Fibroblast of mammary gland (primary cell): ENCODE measurements at regions not wholly inside any gene's neighbourhood (a gene's known extent, or its start where the extent isn't known, plus 50 kb on each side); places are given as distances from the start of the nearest gene placed in this dataset.

Experiments
- DNase-seq: peaks from one replicate; pipeline ENCODE4 v3.0.0-alpha.2; 2010; ENCODE audit warnings: low read depth
- H3K4me3 ChIP-seq: 2 replicates; pipeline ENCODE4 v1.5.1; 2011; ENCODE audit warnings: low read depth, mild to moderate bottlenecking, low read length, moderate library complexity; ENCODE audit not compliant: control insufficient read depth
- CTCF ChIP-seq: conservative IDR thresholded peaks from 2 replicates; pipeline ENCODE4 v1.5.1; 2011; ENCODE audit warnings: low read depth, low read length, inconsistent platforms; ENCODE audit not compliant: control insufficient read depth, insufficient read depth

- TF ChIP-seq CTCF = no peak
- DNase-seq = peak; percentile 1
Measured at GRCh38 chr4:41318839-41319530, 62.3 kb downstream of the UCHL1 start.

GRCh38 chr4:41319553-41319952, 62.8 kb downstream of the UCHL1 start:
- no peak for TF ChIP-seq CTCF
- DNase-seq = no peak
- no peak overlapping the region for H3K4me3 ChIP-seq

More at GRCh38 chr4:41318839-41319530, 62.3 kb downstream of the UCHL1 start:
- H3K4me3 ChIP-seq = no peak overlapping the region

GRCh38 chr4:41320278-41320677, 63.5 kb downstream of the UCHL1 start:
- DNase-seq = no peak
- TF ChIP-seq CTCF = no peak

GRCh38 chr4:41320786-41321185, 64.1 kb downstream of the UCHL1 start:
- H3K4me3 ChIP-seq = no peak overlapping the region
- TF ChIP-seq CTCF = no peak
- DNase-seq = no peak

More at GRCh38 chr4:41320278-41320677, 63.5 kb downstream of the UCHL1 start:
- H3K4me3 ChIP-seq = no peak overlapping the region

- H3K4me3 ChIP-seq = no peak overlapping the region
- no peak for DNase-seq
- no peak for TF ChIP-seq CTCF
Measured at GRCh38 chr4:41321216-41321945, 64.7 kb downstream of the UCHL1 start.

GRCh38 chr4:41322617-41323016, 65.9 kb downstream of the UCHL1 start:
- TF ChIP-seq CTCF = no peak
- DNase-seq = no peak
- no peak overlapping the region for H3K4me3 ChIP-seq
